ENCODE measurements at regions not wholly inside any gene's neighbourhood (a gene's known extent, or its start where the extent isn't known, plus 50 kb on each side); places are given as distances from the start of the nearest gene placed in this dataset.

DNA sequence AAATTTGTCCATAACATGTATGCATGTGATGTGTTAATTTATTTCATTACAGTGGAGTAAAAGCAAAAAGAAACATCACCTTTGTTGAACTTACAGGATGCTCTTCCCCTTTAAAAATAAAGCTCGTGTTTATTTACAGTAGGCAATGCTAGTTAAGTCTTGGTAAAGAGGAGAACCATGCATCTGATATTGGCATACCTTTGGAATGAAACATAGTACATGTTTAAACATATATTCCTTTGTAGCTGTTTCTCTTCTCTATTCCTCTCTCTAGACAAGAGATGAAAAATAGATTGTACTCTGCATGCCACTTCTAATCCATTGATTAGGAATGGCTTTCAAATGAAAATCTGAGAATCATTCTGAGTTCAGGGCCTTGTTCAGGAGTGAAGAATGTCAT lies 374.9 kb upstream of the CNTN4 start:
- DNase-seq = no peak
- no peaks in the 10 kb centered on the region for H3K4me1 Mint-ChIP-seq (ENCODE audit: low read depth)
- CTCF ChIA-PET = no interaction called here
- H3K9me3 Mint-ChIP-seq = peaks cover 11% of the 10 kb centered on the region
- intact Hi-C loops (cut with micrococcal nuclease) = no loop called here
- H3K36me3 Mint-ChIP-seq = no peaks in the 10 kb centered on the region
- no peak overlapping the region for H3K4me3 Mint-ChIP-seq
- no peaks in the 10 kb centered on the region for H3K27me3 Mint-ChIP-seq
- no peak overlapping the region for H3K27ac Mint-ChIP-seq
- POLR2A ChIA-PET = no interaction called here

GRCh38 chr3:1726741-1727140 lies 371.9 kb upstream of the CNTN4 start:
- CTCF ChIA-PET = no interaction called here
- no peak overlapping the region for H3K4me3 Mint-ChIP-seq
- POLR2A ChIA-PET = no interaction called here
- H3K27ac Mint-ChIP-seq = no peak overlapping the region
- H3K27me3 Mint-ChIP-seq = no peaks in the 10 kb centered on the region
- DNase-seq = no peak
- no peaks in the 10 kb centered on the region for H3K4me1 Mint-ChIP-seq (ENCODE audit: low read depth)
- intact Hi-C loops (cut with micrococcal nuclease) = no loop called here
- no peaks in the 10 kb centered on the region for H3K36me3 Mint-ChIP-seq
- H3K9me3 Mint-ChIP-seq = peaks cover 14% of the 10 kb centered on the region

GRCh38 chr3:1727242-1727641 lies 371.4 kb upstream of the CNTN4 start:
- ChIA-PET CTCF (no interaction called here), POLR2A (no interaction called here)
- H3K27me3 Mint-ChIP-seq = no peaks in the 10 kb centered on the region
- no peaks in the 10 kb centered on the region for H3K36me3 Mint-ChIP-seq
- H3K9me3 Mint-ChIP-seq = peaks cover 11% of the 10 kb centered on the region
- H3K4me1 Mint-ChIP-seq (ENCODE audit: low read depth) = no peaks in the 10 kb centered on the region
- H3K27ac Mint-ChIP-seq = no peak overlapping the region
- no peak for DNase-seq
- intact Hi-C loops (cut with micrococcal nuclease) = no loop called here
- H3K4me3 Mint-ChIP-seq = no peak overlapping the region

DNA sequence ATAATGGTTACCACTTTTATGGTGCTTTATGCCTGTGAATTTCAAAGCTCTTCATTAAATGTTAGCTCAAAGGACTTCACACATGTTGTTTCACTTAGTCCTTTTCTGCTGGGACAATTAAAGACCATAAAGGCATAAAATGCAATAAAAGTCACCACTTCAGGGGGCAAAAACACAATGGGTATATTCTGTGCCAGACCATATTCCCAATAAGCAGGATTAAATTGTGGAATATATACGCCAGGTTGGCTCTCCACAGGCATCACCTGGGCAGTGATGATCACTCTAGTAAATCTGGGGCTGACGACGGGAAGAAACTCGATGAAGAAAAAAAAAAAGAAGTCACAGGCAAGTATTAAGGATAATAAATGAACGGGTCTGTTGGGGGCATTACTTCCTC lies 370.2 kb upstream of the CNTN4 start:
- no peaks in the 10 kb centered on the region for H3K27me3 Mint-ChIP-seq
- H3K9me3 Mint-ChIP-seq = peaks cover 11% of the 10 kb centered on the region
- H3K4me1 Mint-ChIP-seq (ENCODE audit: low read depth) = no peaks in the 10 kb centered on the region
- intact Hi-C loops (cut with micrococcal nuclease) = no loop called here
- no peak overlapping the region for H3K4me3 Mint-ChIP-seq
- DNase-seq = no peak
- ChIA-PET POLR2A (no interaction called here), CTCF (no interaction called here)
- H3K27ac Mint-ChIP-seq = no peak overlapping the region
- no peaks in the 10 kb centered on the region for H3K36me3 Mint-ChIP-seq

- ChIA-PET POLR2A (no interaction called here), CTCF (no interaction called here)
- Mint-ChIP-seq H3K27me3 (no peaks in the 10 kb centered on the region), H3K27ac (no peak overlapping the region), H3K36me3 (no peaks in the 10 kb centered on the region), H3K4me3 (no peak overlapping the region), H3K4me1 (ENCODE audit: low read depth) (no peaks in the 10 kb centered on the region), H3K9me3 (peaks cover 22% of the 10 kb centered on the region)
- DNase-seq = no peak
- intact Hi-C loops (cut with micrococcal nuclease) = no loop called here
Observed at GRCh38 chr3:1734494-1735122, 364.1 kb upstream of the CNTN4 start.

GRCh38 chr3:1752205-1752604 lies 346.5 kb upstream of the CNTN4 start:
- intact Hi-C loops (cut with micrococcal nuclease) = no loop called here
- Mint-ChIP-seq H3K9me3 (peaks cover 16% of the 10 kb centered on the region), H3K4me1 (ENCODE audit: low read depth) (no peaks in the 10 kb centered on the region), H3K4me3 (no peak overlapping the region), H3K27me3 (no peaks in the 10 kb centered on the region), H3K27ac (no peak overlapping the region), H3K36me3 (no peaks in the 10 kb centered on the region)
- CTCF ChIA-PET = no interaction called here
- DNase-seq = no peak
- POLR2A ChIA-PET = no interaction called here

DNA sequence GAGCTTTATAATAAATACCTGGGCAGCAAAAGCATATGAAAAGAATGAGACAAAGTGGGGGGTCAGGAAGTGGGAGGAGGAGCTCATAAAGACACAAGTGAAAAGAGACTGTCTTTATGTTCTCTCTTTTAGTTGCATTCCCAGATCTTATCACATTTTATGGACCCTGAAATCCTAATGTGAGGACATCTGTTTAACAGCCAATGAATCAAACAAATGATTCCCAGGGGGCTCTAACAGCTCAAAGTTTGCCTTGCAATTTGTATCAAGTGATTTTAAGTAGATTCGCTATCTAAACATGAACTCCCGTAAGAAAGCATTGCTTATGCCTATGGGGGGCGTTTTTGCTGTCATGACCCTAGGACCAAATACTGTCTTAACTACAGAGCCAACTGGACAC lies 332.3 kb upstream of the CNTN4 start:
- CTCF ChIA-PET = no interaction called here
- no peak for DNase-seq
- intact Hi-C loops (cut with micrococcal nuclease) = no loop called here
- Mint-ChIP-seq H3K4me3 (no peak overlapping the region), H3K27ac (no peak overlapping the region), H3K4me1 (ENCODE audit: low read depth) (no peaks in the 10 kb centered on the region), H3K9me3 (peaks cover 3% of the 10 kb centered on the region), H3K36me3 (no peaks in the 10 kb centered on the region), H3K27me3 (no peaks in the 10 kb centered on the region)
- POLR2A ChIA-PET = no interaction called here

- no peak overlapping the region for H3K27ac Mint-ChIP-seq
- H3K4me3 Mint-ChIP-seq = no peak overlapping the region
- ChIA-PET CTCF (no interaction called here), POLR2A (no interaction called here)
- H3K4me1 Mint-ChIP-seq (ENCODE audit: low read depth) = no peaks in the 10 kb centered on the region
- H3K36me3 Mint-ChIP-seq = no peaks in the 10 kb centered on the region
- no peaks in the 10 kb centered on the region for H3K27me3 Mint-ChIP-seq
- no peak for DNase-seq
- H3K9me3 Mint-ChIP-seq = peaks cover 16% of the 10 kb centered on the region
- intact Hi-C loops (cut with micrococcal nuclease) = no loop called here
Observed at GRCh38 chr3:1773679-1774078, 325.0 kb upstream of the CNTN4 start.

- intact Hi-C loops (cut with micrococcal nuclease) = no loop called here
- CTCF ChIA-PET = no interaction called here
- Mint-ChIP-seq H3K27me3 (no peaks in the 10 kb centered on the region), H3K4me3 (no peak overlapping the region), H3K9me3 (peaks cover 16% of the 10 kb centered on the region), H3K36me3 (no peaks in the 10 kb centered on the region), H3K4me1 (ENCODE audit: low read depth) (no peaks in the 10 kb centered on the region), H3K27ac (no peak overlapping the region)
- POLR2A ChIA-PET = no interaction called here
- DNase-seq = no peak
Observed at GRCh38 chr3:1774597-1774996, 324.1 kb upstream of the CNTN4 start.

GRCh38 chr3:1775321-1775720 lies 323.3 kb upstream of the CNTN4 start:
- no peak overlapping the region for H3K27ac Mint-ChIP-seq
- H3K27me3 Mint-ChIP-seq = no peaks in the 10 kb centered on the region
- POLR2A ChIA-PET = no interaction called here

DNA sequence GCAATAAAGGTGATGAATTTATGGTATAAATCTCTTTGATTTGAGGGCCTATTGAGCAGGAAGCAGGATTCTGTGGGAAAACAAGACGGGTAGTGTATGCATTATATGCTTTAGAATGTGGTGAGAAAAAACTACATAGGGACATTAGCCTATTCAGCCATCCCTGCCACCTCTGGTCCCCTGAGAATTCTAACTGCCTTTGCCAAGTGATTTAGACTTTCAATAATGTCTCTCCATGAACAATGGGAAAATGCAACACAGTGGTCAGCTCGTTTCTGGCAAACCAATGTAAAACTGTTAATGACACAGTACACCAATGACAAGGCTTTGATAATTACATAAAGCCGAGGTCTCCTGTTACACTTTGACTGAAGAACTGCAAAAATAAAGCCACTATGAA lies 314.7 kb upstream of the CNTN4 start:
- H3K9me3 Mint-ChIP-seq = peaks cover under 1% of the 10 kb centered on the region
- H3K4me1 Mint-ChIP-seq (ENCODE audit: low read depth) = no peaks in the 10 kb centered on the region
- no peak overlapping the region for H3K4me3 Mint-ChIP-seq
- ChIA-PET CTCF (no interaction called here), POLR2A (no interaction called here)
- H3K27ac Mint-ChIP-seq = no peak overlapping the region
- H3K36me3 Mint-ChIP-seq = no peaks in the 10 kb centered on the region
- intact Hi-C loops (cut with micrococcal nuclease) = no loop called here
- DNase-seq = no peak
- H3K27me3 Mint-ChIP-seq = no peaks in the 10 kb centered on the region

More at GRCh38 chr3:1775321-1775720, 323.3 kb upstream of the CNTN4 start:
- intact Hi-C loops (cut with micrococcal nuclease) = no loop called here
- DNase-seq = no peak
- Mint-ChIP-seq H3K9me3 (peaks cover 16% of the 10 kb centered on the region), H3K36me3 (no peaks in the 10 kb centered on the region), H3K4me3 (no peak overlapping the region), H3K4me1 (ENCODE audit: low read depth) (no peaks in the 10 kb centered on the region)
- CTCF ChIA-PET = no interaction called here

- no peak overlapping the region for H3K27ac Mint-ChIP-seq
- H3K9me3 Mint-ChIP-seq = peaks cover 6% of the 10 kb centered on the region
- intact Hi-C loops (cut with micrococcal nuclease) = no loop called here
- no peaks in the 10 kb centered on the region for H3K36me3 Mint-ChIP-seq
- POLR2A ChIA-PET = no interaction called here
- H3K27me3 Mint-ChIP-seq = no peaks in the 10 kb centered on the region
- no peak overlapping the region for H3K4me3 Mint-ChIP-seq
- CTCF ChIA-PET = no interaction called here
- DNase-seq = no peak
- H3K4me1 Mint-ChIP-seq (ENCODE audit: low read depth) = no peaks in the 10 kb centered on the region
Observed at GRCh38 chr3:1787094-1787493, 311.6 kb upstream of the CNTN4 start.

DNA sequence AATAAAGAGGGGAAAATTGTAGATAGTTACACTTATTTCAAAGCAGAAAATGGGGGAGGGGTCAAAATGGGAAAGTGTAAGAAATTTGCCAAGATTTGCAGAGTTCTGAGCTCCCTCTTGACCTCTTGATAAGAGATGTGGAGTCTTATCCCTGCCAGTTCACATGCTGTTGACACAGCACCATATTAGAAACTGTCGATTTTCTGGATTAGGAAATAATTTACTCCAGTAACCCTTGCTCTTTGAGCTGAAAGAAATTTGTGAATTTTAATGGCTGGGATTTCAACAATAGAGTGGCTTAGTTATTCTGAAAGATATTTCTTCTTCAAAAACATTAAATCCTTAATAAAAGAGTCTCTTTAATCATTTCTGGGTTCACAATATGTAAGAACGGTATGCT lies 306.2 kb upstream of the CNTN4 start:
- H3K9me3 Mint-ChIP-seq = peaks cover 12% of the 10 kb centered on the region
- POLR2A ChIA-PET = no interaction called here
- CTCF ChIA-PET = no interaction called here
- no peak overlapping the region for H3K27ac Mint-ChIP-seq
- no peaks in the 10 kb centered on the region for H3K36me3 Mint-ChIP-seq
- no peaks in the 10 kb centered on the region for H3K27me3 Mint-ChIP-seq
- no peak overlapping the region for H3K4me3 Mint-ChIP-seq
- DNase-seq = no peak
- intact Hi-C loops (cut with micrococcal nuclease) = no loop called here
- H3K4me1 Mint-ChIP-seq (ENCODE audit: low read depth) = no peaks in the 10 kb centered on the region

Measured in activated CD4-positive, alpha-beta memory T cell treated with anti-CD3 and anti-CD28 coated beads for 36 hours (primary cell).